ENCODE measurements at regions not wholly inside any gene's neighbourhood (a gene's known extent, or its start where the extent isn't known, plus 50 kb on each side); places are given as distances from the start of the nearest gene placed in this dataset.
"Not testable (repeated sequence)": the region's sequence is repeated elsewhere in the genome, so short reads cannot be mapped to it uniquely, and the experiment has no call there.

DNA sequence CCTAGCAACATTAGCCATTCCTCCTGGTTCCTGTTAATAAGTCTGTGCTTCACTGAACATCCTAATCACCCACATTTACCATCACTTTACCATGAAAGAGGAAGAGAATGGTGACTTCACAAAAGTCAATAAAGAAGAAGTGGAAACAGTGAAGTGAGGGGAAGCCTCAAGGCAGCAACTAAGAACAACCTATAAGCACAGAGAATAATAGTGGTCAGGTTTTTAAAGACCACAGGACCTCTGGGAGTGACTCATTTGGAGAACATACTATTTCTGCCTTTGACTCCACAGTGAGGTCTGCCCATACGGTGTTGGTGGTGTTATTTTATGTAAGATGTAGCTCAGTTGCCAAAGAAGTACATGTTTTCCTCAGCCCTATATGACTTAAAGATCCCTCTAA, 86.0 kb upstream of the TET2 start:
- no peak overlapping the region for H3K4me3 ChIP-seq (ENCODE audit: low read depth in 1 of 2, low read length in 2 of 2)
- H3K36me3 ChIP-seq (ENCODE audit: control insufficient read depth in 1 of 2, insufficient read depth in 2 of 2, low read length in 2 of 2), result no peaks in the 10 kb centered on the region
- H3K9me3 ChIP-seq (ENCODE audit: control insufficient read depth in 1 of 2, low read length in 2 of 2), result no peaks in the 10 kb centered on the region
- no peaks in the 10 kb centered on the region for H3K27me3 ChIP-seq (ENCODE audit: low read depth, low read length)
- peak overlapping the region; percentile 30 for H3K27ac ChIP-seq (ENCODE audit: low read length)
- H3K4me1 ChIP-seq (ENCODE audit: control insufficient read depth in 1 of 2, insufficient read depth in 2 of 2, low read length in 2 of 2), result peaks cover 0 to 4% of the 10 kb centered on the region in 2 donors

DNA sequence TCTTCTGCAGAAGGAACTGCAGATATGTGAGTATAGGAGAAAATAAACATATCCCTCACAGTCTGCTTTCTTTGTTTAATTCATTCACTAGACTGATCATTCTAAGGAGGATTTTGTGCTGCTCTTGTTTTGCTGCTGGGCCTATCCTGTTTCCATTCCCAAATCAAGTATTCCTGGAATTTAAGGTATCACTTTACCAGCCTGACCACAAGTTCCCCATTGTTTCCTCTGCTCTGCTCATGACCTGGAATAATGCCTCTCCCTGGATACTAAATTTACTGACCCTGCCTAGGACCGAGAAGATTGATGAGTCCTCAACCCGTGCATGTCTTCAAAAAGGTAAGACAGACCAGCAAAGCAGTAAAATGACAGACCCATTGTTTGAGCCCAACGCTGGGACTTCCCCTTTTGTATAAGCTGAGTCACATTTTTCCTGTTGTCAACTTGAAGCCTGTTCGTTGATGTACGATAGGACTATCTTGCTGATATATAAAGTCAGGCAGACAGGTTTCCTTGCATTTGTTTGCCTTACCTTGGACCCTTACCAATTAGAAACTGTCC, 85.5 kb upstream of the TET2 start:
- Histone ChIP-seq H3K36me3 (ENCODE audit: control insufficient read depth in 1 of 2, insufficient read depth in 2 of 2, low read length in 2 of 2) (no peaks in the 10 kb centered on the region), H3K4me3 (ENCODE audit: low read depth in 1 of 2, low read length in 2 of 2) (no peak overlapping the region), H3K4me1 (ENCODE audit: control insufficient read depth in 1 of 2, insufficient read depth in 2 of 2, low read length in 2 of 2) (peaks cover 0 to 4% of the 10 kb centered on the region in 2 donors), H3K27ac (ENCODE audit: low read length) (peak overlapping the region; percentile 30), H3K27me3 (ENCODE audit: low read depth, low read length) (no peaks in the 10 kb centered on the region), H3K9me3 (ENCODE audit: control insufficient read depth in 1 of 2, low read length in 2 of 2) (no peaks in the 10 kb centered on the region)

DNA sequence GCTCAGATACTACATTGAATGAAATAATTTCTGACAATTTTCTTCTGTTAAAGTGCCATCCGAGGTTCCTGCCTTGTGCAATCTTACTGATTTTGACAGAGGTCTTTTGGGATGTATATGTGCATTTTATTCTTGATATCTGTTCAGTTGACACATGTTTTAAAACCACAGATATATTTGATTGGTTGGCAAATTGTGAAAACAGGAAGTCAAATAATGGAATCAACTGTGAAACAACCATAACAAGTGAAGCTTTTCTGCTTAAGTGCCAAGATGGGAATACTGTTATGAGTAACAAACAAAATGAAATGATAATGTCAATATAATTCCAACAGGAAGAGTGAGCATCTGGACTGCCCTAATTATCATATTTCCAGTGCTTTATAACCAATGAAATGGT, 84.9 kb upstream of the TET2 start:
- Histone ChIP-seq H3K27ac (ENCODE audit: low read length) (peak overlapping the region; percentile 30), H3K9me3 (ENCODE audit: control insufficient read depth in 1 of 2, low read length in 2 of 2) (no peaks in the 10 kb centered on the region), H3K4me1 (ENCODE audit: control insufficient read depth in 1 of 2, insufficient read depth in 2 of 2, low read length in 2 of 2) (peaks cover 0 to 4% of the 10 kb centered on the region in 2 donors)

DNA sequence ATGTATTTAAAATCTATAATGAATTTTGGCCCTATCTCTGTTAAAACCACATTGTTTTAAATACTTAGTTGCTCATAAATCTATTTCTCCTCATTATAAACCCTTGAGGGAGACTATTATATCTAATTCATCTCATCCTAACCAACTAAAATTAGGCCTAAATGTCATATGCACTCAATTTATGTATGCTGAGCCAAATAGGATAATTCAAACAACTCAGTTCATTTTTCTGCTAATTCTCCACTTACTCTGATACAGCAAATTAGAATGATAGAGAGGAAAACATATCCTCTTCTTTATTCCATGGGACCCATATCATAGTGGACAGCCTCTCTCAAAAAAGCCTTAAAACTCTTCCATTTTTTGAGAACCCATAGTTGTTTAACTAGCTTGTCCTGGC, 80.3 kb upstream of the TET2 start:
- Histone ChIP-seq H3K27me3 (ENCODE audit: low read depth, low read length) (no peaks in the 10 kb centered on the region), H3K4me3 (ENCODE audit: low read depth in 1 of 2, low read length in 2 of 2) (no peak overlapping the region)

More for the DNA sequence above, 84.9 kb upstream of the TET2 start:
- no peak overlapping the region for H3K4me3 ChIP-seq (ENCODE audit: low read depth in 1 of 2, low read length in 2 of 2)
- no peaks in the 10 kb centered on the region for H3K36me3 ChIP-seq (ENCODE audit: control insufficient read depth in 1 of 2, insufficient read depth in 2 of 2, low read length in 2 of 2)
- H3K27me3 ChIP-seq (ENCODE audit: low read depth, low read length), result no peaks in the 10 kb centered on the region

DNA sequence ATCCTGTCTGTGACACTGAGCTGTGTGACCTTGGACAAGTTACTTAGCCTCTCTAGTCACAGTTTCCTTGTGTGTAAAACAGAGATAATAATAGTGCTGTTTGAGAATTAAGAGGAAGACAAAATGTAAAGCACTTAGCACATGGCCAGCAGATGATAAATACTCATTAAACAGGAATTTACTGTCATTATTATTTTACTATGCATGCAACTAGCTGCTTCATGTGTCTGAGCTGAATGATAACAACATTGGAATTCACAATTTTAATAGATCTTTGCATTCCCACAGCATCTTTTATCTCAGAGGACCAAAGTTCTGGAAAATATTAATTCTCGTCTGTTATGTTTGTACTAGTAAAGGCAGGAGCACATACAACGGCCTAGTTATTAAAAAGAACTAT, 79.2 kb upstream of the TET2 start:
- Histone ChIP-seq H3K27ac (ENCODE audit: low read length) (no peak overlapping the region), H3K36me3 (ENCODE audit: control insufficient read depth in 1 of 2, insufficient read depth in 2 of 2, low read length in 2 of 2) (no peaks in the 10 kb centered on the region), H3K4me1 (ENCODE audit: control insufficient read depth in 1 of 2, insufficient read depth in 2 of 2, low read length in 2 of 2) (no peaks in the 10 kb centered on the region), H3K27me3 (ENCODE audit: low read depth, low read length) (no peaks in the 10 kb centered on the region), H3K9me3 (ENCODE audit: control insufficient read depth in 1 of 2, low read length in 2 of 2) (no peaks in the 10 kb centered on the region), H3K4me3 (ENCODE audit: low read depth in 1 of 2, low read length in 2 of 2) (no peak overlapping the region)

More for the DNA sequence above, 80.3 kb upstream of the TET2 start:
- no peaks in the 10 kb centered on the region for H3K36me3 ChIP-seq (ENCODE audit: control insufficient read depth in 1 of 2, insufficient read depth in 2 of 2, low read length in 2 of 2)
- no peaks in the 10 kb centered on the region for H3K4me1 ChIP-seq (ENCODE audit: control insufficient read depth in 1 of 2, insufficient read depth in 2 of 2, low read length in 2 of 2)
- H3K27ac ChIP-seq (ENCODE audit: low read length), result no peak overlapping the region
- no peaks in the 10 kb centered on the region for H3K9me3 ChIP-seq (ENCODE audit: control insufficient read depth in 1 of 2, low read length in 2 of 2)

DNA sequence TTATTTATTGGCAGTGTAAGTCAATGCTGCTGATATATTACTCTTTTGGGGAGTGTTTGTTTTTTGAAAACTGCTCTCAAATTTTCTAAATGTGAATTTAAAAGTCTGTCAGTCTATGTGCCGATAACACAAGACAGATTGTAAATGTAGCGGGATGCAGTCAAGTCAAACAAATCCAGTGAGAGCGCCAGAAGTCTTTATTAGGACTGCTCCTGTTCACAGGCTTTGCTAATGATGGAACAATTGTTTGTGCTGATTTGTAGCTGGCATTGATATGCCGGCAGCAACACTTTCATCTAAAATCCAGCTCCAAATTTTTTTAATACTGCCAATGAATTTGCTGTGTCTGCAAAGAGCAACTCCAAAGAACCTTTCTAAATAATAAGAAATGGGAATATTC, 78.7 kb upstream of the TET2 start:
- no peak overlapping the region for H3K27ac ChIP-seq (ENCODE audit: low read length)
- H3K9me3 ChIP-seq (ENCODE audit: control insufficient read depth in 1 of 2, low read length in 2 of 2), result no peaks in the 10 kb centered on the region
- H3K4me3 ChIP-seq (ENCODE audit: low read depth in 1 of 2, low read length in 2 of 2), result no peak overlapping the region
- no peaks in the 10 kb centered on the region for H3K27me3 ChIP-seq (ENCODE audit: low read depth, low read length)
- no peaks in the 10 kb centered on the region for H3K36me3 ChIP-seq (ENCODE audit: control insufficient read depth in 1 of 2, insufficient read depth in 2 of 2, low read length in 2 of 2)
- H3K4me1 ChIP-seq (ENCODE audit: control insufficient read depth in 1 of 2, insufficient read depth in 2 of 2, low read length in 2 of 2), result no peaks in the 10 kb centered on the region

DNA sequence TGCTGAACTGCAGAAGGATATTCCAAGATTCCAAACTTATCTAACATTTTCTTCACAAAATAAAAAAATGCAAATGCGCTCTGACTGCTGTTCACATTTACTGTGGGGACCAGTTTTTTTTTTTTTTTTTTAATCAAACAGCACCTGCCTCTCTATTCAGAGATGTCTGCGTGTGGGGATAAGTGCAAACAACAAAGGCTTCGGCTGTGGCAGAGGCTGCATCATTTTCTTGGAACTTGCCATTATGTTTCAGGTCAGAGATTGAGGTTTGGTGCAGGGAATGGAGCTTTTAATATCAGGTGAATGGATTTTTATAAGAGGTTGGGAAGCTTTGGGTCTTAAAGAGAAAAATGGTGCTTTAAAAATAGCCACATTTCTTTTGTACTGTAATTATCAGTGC, 78.2 kb upstream of the TET2 start:
- H3K9me3 ChIP-seq (ENCODE audit: control insufficient read depth in 1 of 2, low read length in 2 of 2), result no peaks in the 10 kb centered on the region
- no peaks in the 10 kb centered on the region for H3K4me1 ChIP-seq (ENCODE audit: control insufficient read depth in 1 of 2, insufficient read depth in 2 of 2, low read length in 2 of 2)
- H3K27ac ChIP-seq (ENCODE audit: low read length), result no peak overlapping the region
- H3K4me3 ChIP-seq (ENCODE audit: low read depth in 1 of 2, low read length in 2 of 2), result no peak overlapping the region
- no peaks in the 10 kb centered on the region for H3K27me3 ChIP-seq (ENCODE audit: low read depth, low read length)
- H3K36me3 ChIP-seq (ENCODE audit: control insufficient read depth in 1 of 2, insufficient read depth in 2 of 2, low read length in 2 of 2), result no peaks in the 10 kb centered on the region

DNA sequence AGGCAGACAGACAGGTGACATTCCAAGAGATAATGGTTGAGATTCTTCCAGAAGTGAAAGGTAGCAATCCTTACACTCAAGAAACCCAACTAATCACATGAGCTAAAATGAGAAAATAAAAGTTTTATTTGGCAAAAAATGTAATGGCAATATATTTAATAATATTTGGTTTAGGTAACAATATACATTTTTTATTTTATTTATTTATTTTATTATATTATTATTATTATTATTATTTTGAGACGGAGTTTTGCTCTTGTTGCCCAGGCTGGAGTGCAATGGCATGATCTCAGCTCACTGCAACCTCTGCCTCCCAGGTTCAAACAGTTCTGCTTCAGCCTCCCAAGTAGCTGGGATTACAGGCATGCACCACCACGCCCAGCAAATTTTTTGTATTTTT, 74.6 kb upstream of the TET2 start:
- H3K4me1 ChIP-seq (ENCODE audit: control insufficient read depth in 1 of 2, insufficient read depth in 2 of 2, low read length in 2 of 2); H3K27ac ChIP-seq (ENCODE audit: low read length); H3K27me3 ChIP-seq (ENCODE audit: low read depth, low read length); H3K36me3 ChIP-seq (ENCODE audit: control insufficient read depth in 1 of 2, insufficient read depth in 2 of 2, low read length in 2 of 2); H3K4me3 ChIP-seq (ENCODE audit: low read depth in 1 of 2, low read length in 2 of 2); H3K9me3 ChIP-seq (ENCODE audit: control insufficient read depth in 1 of 2, low read length in 2 of 2): not testable (repeated sequence)

DNA sequence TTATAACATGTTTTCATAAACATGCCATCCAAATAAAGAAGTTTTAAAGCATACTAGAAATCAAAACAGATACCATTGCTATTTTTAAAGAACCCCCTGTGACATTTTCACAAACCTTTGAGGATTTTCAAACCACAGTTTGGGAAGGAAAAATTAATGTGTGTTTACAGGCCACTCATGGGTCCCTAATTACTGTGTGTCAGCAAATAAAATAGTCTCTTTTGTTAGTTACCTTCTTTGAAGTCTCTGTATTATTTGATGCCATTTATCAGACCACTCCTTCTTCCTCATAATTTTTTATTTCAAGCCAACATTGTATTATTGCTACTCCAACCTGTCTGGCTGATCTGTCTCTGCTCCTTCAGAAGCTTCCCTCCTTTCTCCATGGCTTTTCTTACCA, 72.6 kb upstream of the TET2 start:
- no peak overlapping the region for H3K27ac ChIP-seq (ENCODE audit: low read length)
- no peaks in the 10 kb centered on the region for H3K4me1 ChIP-seq (ENCODE audit: control insufficient read depth in 1 of 2, insufficient read depth in 2 of 2, low read length in 2 of 2)
- H3K27me3 ChIP-seq (ENCODE audit: low read depth, low read length), result no peaks in the 10 kb centered on the region
- H3K9me3 ChIP-seq (ENCODE audit: control insufficient read depth in 1 of 2, low read length in 2 of 2), result no peaks in the 10 kb centered on the region
- no peak overlapping the region for H3K4me3 ChIP-seq (ENCODE audit: low read depth in 1 of 2, low read length in 2 of 2)
- H3K36me3 ChIP-seq (ENCODE audit: control insufficient read depth in 1 of 2, insufficient read depth in 2 of 2, low read length in 2 of 2), result no peaks in the 10 kb centered on the region

DNA sequence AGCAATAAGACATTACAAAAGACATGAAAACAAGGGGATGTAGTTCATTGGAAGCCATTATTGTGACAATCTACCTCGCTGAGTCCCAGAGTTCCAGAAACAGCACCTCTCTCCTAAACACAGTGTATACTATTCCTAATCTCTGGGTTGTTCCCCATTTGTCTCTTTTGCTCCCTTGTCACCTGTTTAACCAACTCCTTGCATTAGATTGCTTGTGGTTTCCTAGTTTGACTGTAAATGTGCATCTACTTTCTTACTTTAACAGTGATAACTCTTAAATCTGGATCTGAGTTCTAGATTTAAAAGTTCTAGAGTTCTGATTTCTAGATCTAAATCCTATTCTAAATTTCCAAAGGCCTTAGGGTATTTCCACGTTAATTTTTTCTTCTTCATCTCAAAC, 71.6 kb upstream of the TET2 start:
- Histone ChIP-seq H3K4me1 (ENCODE audit: control insufficient read depth in 1 of 2, insufficient read depth in 2 of 2, low read length in 2 of 2) (no peaks in the 10 kb centered on the region), H3K4me3 (ENCODE audit: low read depth in 1 of 2, low read length in 2 of 2) (no peak overlapping the region), H3K27me3 (ENCODE audit: low read depth, low read length) (no peaks in the 10 kb centered on the region), H3K27ac (ENCODE audit: low read length) (no peak overlapping the region), H3K36me3 (ENCODE audit: control insufficient read depth in 1 of 2, insufficient read depth in 2 of 2, low read length in 2 of 2) (no peaks in the 10 kb centered on the region), H3K9me3 (ENCODE audit: control insufficient read depth in 1 of 2, low read length in 2 of 2) (no peaks in the 10 kb centered on the region)

DNA sequence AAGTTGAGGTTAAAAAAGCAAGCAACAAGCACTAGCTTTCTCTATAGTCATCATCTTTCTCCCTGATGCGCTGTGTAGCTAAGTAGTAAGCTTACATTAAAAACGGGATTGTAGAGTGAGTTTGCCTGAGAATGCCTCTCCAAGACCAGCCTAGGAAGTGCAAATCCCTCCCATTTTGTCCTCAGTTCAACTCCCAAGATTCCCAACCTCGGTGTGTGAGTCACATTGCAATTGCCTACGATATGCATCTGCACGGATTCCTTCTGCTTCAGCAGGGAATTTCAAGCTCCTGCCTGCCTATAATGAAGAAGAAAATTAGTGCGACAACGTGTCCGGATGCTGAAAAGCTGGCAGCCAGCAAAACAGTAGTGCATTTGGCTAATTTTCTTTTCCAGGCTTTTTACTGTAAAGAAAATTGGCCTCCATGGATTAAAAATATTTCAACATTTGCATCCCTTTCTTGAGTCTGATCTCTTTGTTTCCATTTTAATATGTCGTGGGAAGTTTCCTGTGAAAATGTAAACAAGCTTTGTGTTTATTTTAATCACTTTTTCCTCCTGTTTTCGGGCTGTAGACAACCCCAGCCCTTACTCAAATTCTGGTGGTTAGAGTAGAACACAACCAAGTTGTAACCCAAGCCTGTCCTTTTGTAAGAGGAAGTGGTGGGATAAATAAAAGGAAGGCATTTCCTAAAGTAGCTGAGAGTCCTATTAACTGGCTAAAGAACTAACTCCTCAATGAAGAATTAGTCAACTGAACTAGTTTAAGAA, 58.4 kb upstream of the TET2 start:
- H3K9me3 ChIP-seq (ENCODE audit: control insufficient read depth in 1 of 2, low read length in 2 of 2), result no peaks in the 10 kb centered on the region
- peaks cover 0 to 11% of the 10 kb centered on the region in 2 donors for H3K4me1 ChIP-seq (ENCODE audit: control insufficient read depth in 1 of 2, insufficient read depth in 2 of 2, low read length in 2 of 2)
- peak overlapping the region; percentile 9 to 17 for H3K4me3 ChIP-seq (ENCODE audit: low read depth in 1 of 2, low read length in 2 of 2)
- no peaks in the 10 kb centered on the region for H3K36me3 ChIP-seq (ENCODE audit: control insufficient read depth in 1 of 2, insufficient read depth in 2 of 2, low read length in 2 of 2)
- H3K27me3 ChIP-seq (ENCODE audit: low read depth, low read length), result no peaks in the 10 kb centered on the region
- no peak overlapping the region for H3K27ac ChIP-seq (ENCODE audit: low read length)

DNA sequence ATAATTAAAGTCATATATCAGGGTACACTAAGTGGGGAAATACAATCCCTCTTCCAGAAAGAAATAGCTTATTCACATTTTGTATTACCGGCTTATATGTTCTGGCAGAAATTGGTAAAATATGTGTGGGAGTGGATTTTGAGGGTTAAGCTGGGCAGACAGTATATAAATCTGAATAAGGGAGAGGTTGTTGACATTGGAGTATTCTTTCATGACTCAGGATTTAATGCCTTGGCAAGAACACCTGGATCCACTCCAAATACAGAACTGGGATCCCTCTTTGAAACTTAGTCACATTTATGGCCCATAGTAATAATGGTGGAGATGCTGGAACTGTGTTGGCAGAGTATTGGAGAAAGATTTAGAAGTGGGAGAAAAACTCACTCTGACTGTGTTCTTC, 54.3 kb upstream of the TET2 start:
- no peaks in the 10 kb centered on the region for H3K36me3 ChIP-seq (ENCODE audit: control insufficient read depth in 1 of 2, insufficient read depth in 2 of 2, low read length in 2 of 2)
- no peak overlapping the region for H3K27ac ChIP-seq (ENCODE audit: low read length)
- H3K4me1 ChIP-seq (ENCODE audit: control insufficient read depth in 1 of 2, insufficient read depth in 2 of 2, low read length in 2 of 2), result peaks cover 0 to 11% of the 10 kb centered on the region in 2 donors
- no peaks in the 10 kb centered on the region for H3K27me3 ChIP-seq (ENCODE audit: low read depth, low read length)
- peaks cover 0 to 8% of the 10 kb centered on the region in 2 donors for H3K9me3 ChIP-seq (ENCODE audit: control insufficient read depth in 1 of 2, low read length in 2 of 2)
- H3K4me3 ChIP-seq (ENCODE audit: low read depth in 1 of 2, low read length in 2 of 2), result no peak overlapping the region
